Parathyroid adenoma (tissue), 2 donors: ENCODE measurements at regions not wholly inside any gene's neighbourhood (a gene's known extent, or its start where the extent isn't known, plus 50 kb on each side); places are given as distances from the start of the nearest gene placed in this dataset.

Source experiments
- H2AFZ ChIP-seq: fragments of 300-600 bp; sonication (generic); one replicate; pipeline ENCODE4 v1.7.0; 2017; ENCODE audit warnings: antibody characterized with exemption, mild to moderate bottlenecking
- H3K27ac ChIP-seq: fragments of 300-600 bp; sonication (generic); one replicate; pipeline ENCODE4 v1.7.0; 2017
- H3K27me3 ChIP-seq: fragments of 300-600 bp; sonication (generic); one replicate; pipeline ENCODE4 v1.7.0; 2017; ENCODE audit warnings: low read length; ENCODE audit not compliant: control insufficient read depth, insufficient read depth
- H3K36me3 ChIP-seq: fragments of 300-600 bp; sonication (generic); one replicate; pipeline ENCODE4 v1.7.0; 2017; ENCODE audit warnings: low read length; ENCODE audit not compliant: control insufficient read depth, insufficient read depth
- H3K4me1 ChIP-seq: fragments of 300-600 bp; sonication (generic); one replicate; pipeline ENCODE4 v1.7.0; 2017; ENCODE audit warnings: control low read depth
- H3K4me2 ChIP-seq: fragments of 300-600 bp; sonication (generic); one replicate; pipeline ENCODE4 v1.7.0; 2017; ENCODE audit warnings: low read length
- H3K4me3 ChIP-seq: fragments of 300-600 bp; sonication (generic); one replicate; pipeline ENCODE4 v1.7.0; 2017; ENCODE audit warnings: low read depth, low read length
- H3K79me2 ChIP-seq: fragments of 300-600 bp; sonication (generic); one replicate; pipeline ENCODE4 v1.7.0; 2017; ENCODE audit warnings: control low read depth
- H3K9ac ChIP-seq: fragments of 300-600 bp; sonication (generic); one replicate; pipeline ENCODE4 v1.7.0; 2017; ENCODE audit warnings: mild to moderate bottlenecking
- H3K9me3 ChIP-seq: fragments of 300-600 bp; sonication (generic); one replicate; pipeline ENCODE4 v1.7.0; 2017; ENCODE audit warnings: low read length; ENCODE audit not compliant: control insufficient read depth
- CTCF ChIP-seq: fragments of 300-600 bp; sonication (generic); IDR thresholded peaks from one replicate; pipeline ENCODE4 v1.7.0; 2017; ENCODE audit warnings: antibody characterized with exemption, mild to moderate bottlenecking
- donor health status: primary hyperparathyroidism.

GRCh38 chr20:37596890-37597536 lies 69.3 kb upstream of the BLCAP start:
- H3K79me2 ChIP-seq = no peaks in the 10 kb centered on the region
- TF ChIP-seq CTCF = no peak
- no peaks in the 10 kb centered on the region for H3K9me3 ChIP-seq
- no peaks in the 10 kb centered on the region for H3K36me3 ChIP-seq
- no peak overlapping the region for H3K9ac ChIP-seq
- H3K4me1 ChIP-seq = no peaks in the 10 kb centered on the region
- no peaks in the 10 kb centered on the region for H3K27me3 ChIP-seq
- H2AFZ ChIP-seq = no peak overlapping the region
- H3K4me2 ChIP-seq = no peak overlapping the region
- no peak overlapping the region for H3K4me3 ChIP-seq
- H3K27ac ChIP-seq = no peak overlapping the region

DNA sequence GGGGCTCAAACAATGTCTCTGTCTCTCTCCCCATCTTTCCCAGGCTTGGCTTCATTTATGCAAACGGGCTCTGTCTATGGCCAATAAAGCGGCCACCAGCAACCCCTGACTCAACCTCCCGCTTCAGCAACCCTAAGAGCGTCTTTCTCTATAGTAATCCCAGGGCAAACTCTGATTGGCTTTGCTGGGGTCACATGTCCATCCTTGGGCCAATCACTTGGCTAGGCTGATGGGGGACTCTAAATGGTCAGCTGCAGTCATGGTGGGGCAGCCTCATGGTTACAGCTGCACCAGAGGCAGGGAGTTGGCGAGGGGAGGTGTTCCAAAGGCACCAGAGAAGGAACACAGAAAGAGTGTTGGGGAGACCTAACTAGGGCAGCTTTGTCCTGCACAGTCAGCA lies 68.5 kb upstream of the BLCAP start:
- Histone ChIP-seq H3K27me3 (no peaks in the 10 kb centered on the region), H3K4me2 (no peak overlapping the region), H3K79me2 (no peaks in the 10 kb centered on the region), H3K4me1 (no peaks in the 10 kb centered on the region), H3K27ac (no peak overlapping the region), H3K36me3 (no peaks in the 10 kb centered on the region), H3K4me3 (no peak overlapping the region), H2AFZ (no peak overlapping the region), H3K9ac (no peak overlapping the region), H3K9me3 (no peaks in the 10 kb centered on the region)
- no peak for TF ChIP-seq CTCF

DNA sequence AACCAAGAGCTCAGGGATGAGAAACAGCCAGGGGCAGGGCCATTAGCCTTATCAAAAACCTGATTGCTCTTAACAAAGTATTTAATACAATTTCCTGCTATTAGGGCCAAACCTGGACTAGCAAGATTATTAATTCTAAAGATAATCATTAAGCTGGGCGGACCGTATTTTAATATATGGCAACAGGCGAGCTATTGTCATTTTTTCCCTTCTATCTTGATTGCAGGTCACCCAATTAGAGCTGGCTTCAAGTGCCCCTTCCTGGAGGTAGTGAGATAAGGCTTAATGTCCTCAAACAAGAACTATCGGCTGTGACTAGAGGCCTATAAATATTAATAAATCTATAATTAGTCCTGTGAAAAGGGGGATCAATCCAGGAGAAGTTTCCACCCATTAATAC lies 66.0 kb upstream of the BLCAP start:
- H3K4me1 ChIP-seq = no peaks in the 10 kb centered on the region
- no peaks in the 10 kb centered on the region for H3K36me3 ChIP-seq
- no peak overlapping the region for H3K27ac ChIP-seq
- TF ChIP-seq CTCF = no peak
- H2AFZ ChIP-seq = no peak overlapping the region
- no peak overlapping the region for H3K4me3 ChIP-seq
- no peak overlapping the region for H3K4me2 ChIP-seq
- H3K9ac ChIP-seq = no peak overlapping the region
- H3K9me3 ChIP-seq = no peaks in the 10 kb centered on the region
- no peaks in the 10 kb centered on the region for H3K27me3 ChIP-seq
- no peaks in the 10 kb centered on the region for H3K79me2 ChIP-seq

DNA sequence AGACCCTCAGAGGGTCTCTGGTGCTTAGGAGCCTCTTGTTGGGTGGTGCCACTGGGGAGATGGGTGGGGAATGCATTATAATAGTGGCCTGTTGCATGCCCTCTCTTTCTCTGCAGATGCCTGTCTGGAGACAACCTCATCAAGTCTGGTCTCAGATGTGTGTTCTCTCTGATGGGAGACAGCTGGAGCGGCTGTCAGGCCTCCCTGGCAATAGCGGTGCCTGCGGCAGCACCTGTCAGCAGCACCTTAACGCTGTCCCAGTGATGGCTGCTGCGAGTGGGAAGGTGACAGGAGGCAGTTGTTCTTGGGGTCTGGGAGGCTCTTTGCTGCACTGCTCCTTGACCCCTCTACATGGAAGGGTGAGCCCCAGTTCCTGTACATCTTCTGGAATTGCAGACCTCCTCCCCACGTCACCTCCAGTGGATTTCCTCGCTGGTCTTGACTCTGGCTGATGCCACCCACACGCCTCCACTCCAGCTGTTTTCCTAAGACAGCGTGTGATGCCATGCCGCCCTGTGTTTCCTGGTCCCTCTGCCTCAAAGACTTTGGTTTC lies 63.3 kb upstream of the BLCAP start:
- Histone ChIP-seq H3K36me3 (no peaks in the 10 kb centered on the region), H3K4me1 (no peaks in the 10 kb centered on the region), H3K4me3 (no peak overlapping the region), H3K9ac (no peak overlapping the region), H3K79me2 (no peaks in the 10 kb centered on the region), H3K4me2 (no peak overlapping the region), H3K27me3 (no peaks in the 10 kb centered on the region), H3K27ac (no peak overlapping the region), H2AFZ (no peak overlapping the region), H3K9me3 (peaks cover 3% of the 10 kb centered on the region)
- no peak for TF ChIP-seq CTCF

GRCh38 chr20:37586078-37586477 lies 58.4 kb upstream of the BLCAP start:
- H3K4me1 ChIP-seq = no peaks in the 10 kb centered on the region
- no peak overlapping the region for H3K27ac ChIP-seq
- H3K79me2 ChIP-seq = no peaks in the 10 kb centered on the region
- H3K9me3 ChIP-seq = peaks cover 3% of the 10 kb centered on the region
- H3K4me2 ChIP-seq = no peak overlapping the region
- no peak overlapping the region for H3K4me3 ChIP-seq
- no peak overlapping the region for H2AFZ ChIP-seq
- no peak overlapping the region for H3K9ac ChIP-seq
- no peak for TF ChIP-seq CTCF
- peaks cover 4% of the 10 kb centered on the region for H3K27me3 ChIP-seq
- H3K36me3 ChIP-seq = no peaks in the 10 kb centered on the region
